Endodermal cell (in vitro differentiated cells): ENCODE measurements at regions not wholly inside any gene's neighbourhood (a gene's known extent, or its start where the extent isn't known, plus 50 kb on each side); places are given as distances from the start of the nearest gene placed in this dataset.

Experiments used
- DNase-seq: peaks from one replicate; pipeline ENCODE4 v3.0.0-alpha.2; 2017
- H3K27ac ChIP-seq: 2 replicates; pipeline ENCODE4 v1.5.1; 2013; ENCODE audit warnings: mild to moderate bottlenecking, low read depth, low read length, moderate library complexity
- H3K27me3 ChIP-seq: 2 replicates; pipeline ENCODE4 v1.6.1; 2013; ENCODE audit warnings: mild to moderate bottlenecking, low read length, moderate library complexity; ENCODE audit not compliant: insufficient read depth, control insufficient read depth, poor library complexity, severe bottlenecking
- H3K36me3 ChIP-seq: 2 replicates; pipeline ENCODE4 v1.7.0; 2013; ENCODE audit warnings: mild to moderate bottlenecking, low read length, moderate library complexity; ENCODE audit not compliant: control insufficient read depth, insufficient read depth
- H3K4me1 ChIP-seq: one replicate; pipeline ENCODE4 v1.7.0; 2013; ENCODE audit warnings: low read length; ENCODE audit not compliant: control insufficient read depth, insufficient read depth
- H3K4me3 ChIP-seq: 2 replicates; pipeline ENCODE4 v1.5.1; 2013; ENCODE audit warnings: mild to moderate bottlenecking, low read length, moderate library complexity
- H3K9ac ChIP-seq: 2 replicates; pipeline ENCODE4 v1.6.1; 2013; ENCODE audit warnings: mild to moderate bottlenecking, low read length, moderate library complexity; ENCODE audit not compliant: poor library complexity, severe bottlenecking; ENCODE audit errors: extremely low read depth
- H3K9me3 ChIP-seq: 2 replicates; pipeline ENCODE4 v1.6.1; 2013; ENCODE audit warnings: mild to moderate bottlenecking, low read length, moderate library complexity; ENCODE audit not compliant: control insufficient read depth
- H3K27ac Mint-ChIP-seq: 2 replicates; pipeline ENCODE4 v1.8.0; 2020; ENCODE audit warnings: mixed read lengths
- H3K27me3 Mint-ChIP-seq: 2 replicates; pipeline ENCODE4 v1.8.0; 2021; ENCODE audit warnings: mild to moderate bottlenecking, mixed read lengths; ENCODE audit not compliant: insufficient read depth
- H3K36me3 Mint-ChIP-seq: 2 replicates; pipeline ENCODE4 v1.8.0; 2020; ENCODE audit warnings: low read depth, mixed read lengths
- H3K4me1 Mint-ChIP-seq: 2 replicates; pipeline ENCODE4 v1.8.0; 2020; ENCODE audit warnings: mixed read lengths
- H3K4me3 Mint-ChIP-seq: 2 replicates; pipeline ENCODE4 v1.8.0; 2020; ENCODE audit warnings: mild to moderate bottlenecking, moderate library complexity, mixed read lengths
- H3K9me3 Mint-ChIP-seq: 2 replicates; pipeline ENCODE4 v1.8.0; 2020; ENCODE audit warnings: mild to moderate bottlenecking, mixed read lengths
- WGBS, 2 experiments: methylation state at CpG; one replicate each; pipeline versions ENCODE4 v1.1.5 to v1.1.7; 2013; ENCODE audit warnings: missing lambda C conversion rate in 2 of 2, mixed read lengths in 1 of 2; ENCODE audit not compliant: insufficient coverage in 1 of 2, insufficient read length in 1 of 2; 5-methylcytosine and 5-hydroxymethylcytosine counted together
- TF ChIP-seq, protein P1 (sequence below): fragments of 200-600 bp; sonication (generic); conservative IDR thresholded peaks from 2 replicates; pipeline ENCODE4 v1.5.0; 2021; ENCODE audit warnings: antibody characterized with exemption, mild to moderate bottlenecking

DNA sequence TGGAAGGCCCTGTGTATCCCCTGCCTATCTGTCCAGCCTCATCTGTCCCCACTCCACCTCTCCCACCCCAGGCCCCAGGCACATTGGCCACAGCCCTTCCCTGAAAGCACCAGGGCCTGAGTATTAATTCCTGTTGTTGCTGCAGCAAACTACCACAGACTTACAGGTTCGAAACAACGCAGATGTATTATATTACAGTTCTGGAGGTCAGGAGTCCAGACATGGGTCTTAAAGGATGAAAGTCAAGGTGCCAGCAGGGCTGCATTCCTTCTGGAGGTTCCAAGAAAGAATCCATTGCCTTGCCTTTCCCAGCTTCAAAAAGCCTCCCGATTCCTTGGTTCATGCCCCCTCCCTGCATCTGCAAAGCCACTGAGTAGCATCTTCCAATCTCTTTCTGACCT is 78.7 kb upstream of the LAPTM4A start:
- TF ChIP-seq, protein P1, sequence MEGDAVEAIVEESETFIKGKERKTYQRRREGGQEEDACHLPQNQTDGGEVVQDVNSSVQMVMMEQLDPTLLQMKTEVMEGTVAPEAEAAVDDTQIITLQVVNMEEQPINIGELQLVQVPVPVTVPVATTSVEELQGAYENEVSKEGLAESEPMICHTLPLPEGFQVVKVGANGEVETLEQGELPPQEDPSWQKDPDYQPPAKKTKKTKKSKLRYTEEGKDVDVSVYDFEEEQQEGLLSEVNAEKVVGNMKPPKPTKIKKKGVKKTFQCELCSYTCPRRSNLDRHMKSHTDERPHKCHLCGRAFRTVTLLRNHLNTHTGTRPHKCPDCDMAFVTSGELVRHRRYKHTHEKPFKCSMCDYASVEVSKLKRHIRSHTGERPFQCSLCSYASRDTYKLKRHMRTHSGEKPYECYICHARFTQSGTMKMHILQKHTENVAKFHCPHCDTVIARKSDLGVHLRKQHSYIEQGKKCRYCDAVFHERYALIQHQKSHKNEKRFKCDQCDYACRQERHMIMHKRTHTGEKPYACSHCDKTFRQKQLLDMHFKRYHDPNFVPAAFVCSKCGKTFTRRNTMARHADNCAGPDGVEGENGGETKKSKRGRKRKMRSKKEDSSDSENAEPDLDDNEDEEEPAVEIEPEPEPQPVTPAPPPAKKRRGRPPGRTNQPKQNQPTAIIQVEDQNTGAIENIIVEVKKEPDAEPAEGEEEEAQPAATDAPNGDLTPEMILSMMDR: no peak
- H3K27ac ChIP-seq: no peak overlapping the region
- no peaks in the 10 kb centered on the region for H3K9me3 ChIP-seq
- H3K9ac ChIP-seq: no peak overlapping the region
- Mint-ChIP-seq H3K27ac (no peak overlapping the region), H3K36me3 (no peaks in the 10 kb centered on the region), H3K4me3 (no peak overlapping the region), H3K9me3 (no peaks in the 10 kb centered on the region), H3K4me1 (no peaks in the 10 kb centered on the region), H3K27me3 (peaks cover 14% of the 10 kb centered on the region)
- no peaks in the 10 kb centered on the region for H3K4me1 ChIP-seq
- no peak overlapping the region for H3K4me3 ChIP-seq
- H3K27me3 ChIP-seq: peaks cover 6% of the 10 kb centered on the region
- 87 to 92% methylated on average over 3 of the region's 3 CpGs for WGBS, 2 experiments
- H3K36me3 ChIP-seq: no peaks in the 10 kb centered on the region
- no peak for DNase-seq

DNA sequence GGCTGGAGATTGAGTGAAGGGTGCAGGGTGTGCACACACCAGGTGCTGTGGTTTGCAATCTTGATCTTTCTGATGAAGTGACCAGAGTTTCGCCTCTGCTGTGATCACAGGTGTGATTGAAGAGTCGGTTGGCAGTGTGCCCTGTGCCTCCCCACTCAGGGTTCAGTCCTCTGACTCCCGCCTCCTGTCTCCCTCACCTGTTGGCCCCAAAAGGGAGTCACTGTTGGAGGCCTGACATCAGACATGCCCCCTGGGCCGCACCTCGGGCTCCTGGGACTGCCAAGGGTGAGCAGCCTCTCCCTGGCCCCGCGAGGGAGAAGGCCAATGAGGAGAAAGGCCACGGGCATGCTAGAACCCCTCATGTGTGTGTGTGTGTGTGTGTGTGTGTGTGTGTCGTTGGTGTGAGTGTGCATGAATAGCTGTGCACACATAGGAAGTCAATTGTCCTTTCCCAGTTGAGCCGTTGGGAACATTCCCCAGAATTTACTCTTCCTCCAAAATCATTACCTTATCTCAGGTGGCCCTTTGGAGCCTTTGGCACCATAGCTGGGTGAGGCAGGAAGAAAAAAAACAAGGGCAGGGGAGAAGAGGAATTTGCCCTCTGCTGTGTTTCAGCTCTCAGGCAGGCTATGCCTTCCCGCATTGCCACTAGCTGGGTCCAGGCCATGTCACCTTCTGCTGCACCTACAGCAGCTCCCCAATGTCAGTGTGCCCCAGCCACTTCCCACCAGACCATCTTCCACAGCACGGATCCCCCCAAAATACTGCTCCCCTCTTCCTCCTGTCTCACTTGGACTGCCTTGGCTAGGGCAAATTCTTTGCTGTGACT is 78.1 kb upstream of the LAPTM4A start:
- 89 to 100% methylated on average over 2 to 12 of the region's 12 CpGs for WGBS, 2 experiments
- H3K4me3 Mint-ChIP-seq: no peak overlapping the region
- H3K27me3 Mint-ChIP-seq: peaks cover 14% of the 10 kb centered on the region
- H3K27ac Mint-ChIP-seq: no peak overlapping the region
- DNase-seq: no peak
- Histone ChIP-seq H3K36me3 (no peaks in the 10 kb centered on the region), H3K27ac (no peak overlapping the region), H3K4me1 (no peaks in the 10 kb centered on the region), H3K4me3 (no peak overlapping the region), H3K27me3 (peaks cover 5% of the 10 kb centered on the region), H3K9me3 (no peaks in the 10 kb centered on the region), H3K9ac (no peak overlapping the region)
- TF ChIP-seq, protein P1: no peak
- H3K36me3 Mint-ChIP-seq: no peaks in the 10 kb centered on the region
- no peaks in the 10 kb centered on the region for H3K9me3 Mint-ChIP-seq
- H3K4me1 Mint-ChIP-seq: no peaks in the 10 kb centered on the region

DNA sequence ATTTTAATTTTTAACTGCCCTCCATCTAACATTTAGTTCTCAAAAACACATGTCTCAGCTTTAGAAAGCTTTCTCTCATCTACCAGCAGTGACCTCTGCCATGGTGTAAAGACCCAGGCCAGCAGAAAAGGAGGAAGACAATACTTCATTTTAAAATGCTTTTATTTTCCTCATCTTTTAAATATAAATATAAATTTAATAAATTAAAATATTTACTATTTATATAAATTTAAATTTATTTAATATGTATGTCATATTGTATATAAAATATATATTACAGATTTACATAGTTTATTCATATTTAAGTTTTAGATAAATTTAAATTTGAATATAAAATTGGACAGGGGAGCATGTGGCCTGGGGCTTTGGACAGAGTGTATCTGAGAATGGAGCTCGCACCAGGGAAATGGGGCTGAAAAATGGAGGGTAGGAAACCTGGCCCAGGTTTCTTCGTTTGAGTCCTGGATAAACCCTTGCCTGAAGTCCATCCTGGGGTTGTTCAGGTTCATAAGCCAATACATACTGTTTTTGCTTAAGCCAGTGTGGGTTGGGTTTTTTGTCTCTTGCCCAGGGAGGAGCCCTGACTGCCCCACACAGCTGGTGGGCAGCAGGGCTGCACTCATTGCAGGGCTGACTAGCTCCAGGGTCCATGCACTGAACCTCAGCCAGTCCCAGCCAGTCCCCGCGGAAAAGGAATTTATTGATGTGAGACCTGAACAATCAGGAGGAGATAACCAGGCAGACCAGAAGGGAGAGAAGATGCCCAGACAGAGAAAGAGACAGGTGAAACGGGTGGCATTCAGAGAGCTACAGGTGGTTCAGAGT is 77.3 kb upstream of the LAPTM4A start:
- TF ChIP-seq, protein P1: no peak
- Mint-ChIP-seq H3K4me3 (no peak overlapping the region), H3K27ac (no peak overlapping the region), H3K36me3 (no peaks in the 10 kb centered on the region), H3K4me1 (no peaks in the 10 kb centered on the region), H3K27me3 (peaks cover 7% of the 10 kb centered on the region), H3K9me3 (no peaks in the 10 kb centered on the region)
- Histone ChIP-seq H3K4me1 (no peaks in the 10 kb centered on the region), H3K27me3 (no peaks in the 10 kb centered on the region), H3K9me3 (no peaks in the 10 kb centered on the region), H3K27ac (no peak overlapping the region), H3K4me3 (no peak overlapping the region), H3K9ac (no peak overlapping the region), H3K36me3 (no peaks in the 10 kb centered on the region)
- no peak for DNase-seq
- 92 to 93% methylated on average over 5 of the region's 5 CpGs for WGBS, 2 experiments
